ENCODE measurements at regions not wholly inside any gene's neighbourhood (a gene's known extent, or its start where the extent isn't known, plus 50 kb on each side); places are given as distances from the start of the nearest gene placed in this dataset.

DNA sequence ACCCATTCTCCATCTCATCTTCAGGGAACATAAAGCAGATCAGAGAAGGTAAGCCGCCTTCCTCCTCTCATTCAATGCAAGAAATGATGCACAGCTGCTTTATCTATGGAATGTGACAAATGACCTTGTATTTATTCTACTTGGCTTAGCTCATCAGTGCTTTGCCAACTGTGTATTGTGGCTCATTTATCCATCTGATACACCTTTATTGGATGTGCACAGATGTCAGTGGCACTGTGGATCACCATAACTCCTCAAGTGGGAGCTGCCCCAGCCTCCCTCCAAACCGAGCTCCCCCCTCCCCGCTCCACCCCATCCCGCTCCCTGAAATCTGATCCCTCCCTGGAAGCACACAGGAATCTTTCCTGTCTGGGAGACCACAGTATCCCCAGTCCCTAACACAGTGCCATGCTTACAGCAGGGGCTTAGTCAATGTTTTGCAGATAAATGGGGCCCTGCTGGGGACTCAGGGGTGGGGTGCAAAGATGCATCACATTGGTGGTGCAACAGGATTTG is 156.0 kb upstream of the RAB4A start:
- no peaks in the 10 kb centered on the region for H3K9me2 ChIP-seq (ENCODE audit: insufficient read depth, low read length)
- H3K4me3 ChIP-seq (ENCODE audit: low read length) = no peak overlapping the region
- no peaks in the 10 kb centered on the region for H3K9me3 ChIP-seq (ENCODE audit: low read length)
- TF ChIP-seq TAF1 (IDR thresholded peaks at IDR 0.05; ENCODE audit: low read depth) (no peak), POLR2AphosphoS5 (IDR thresholded peaks at IDR 0.05) (no peak), REST (IDR thresholded peaks at IDR 0.05; ENCODE audit: borderline replicate concordance) (no peak), RAD21 (conservative IDR thresholded peaks at IDR 0.05) (no peak), MXI1 (conservative IDR thresholded peaks at IDR 0.05; ENCODE audit: poor library complexity, severe bottlenecking) (no peak), SMC3 (conservative IDR thresholded peaks at IDR 0.05; ENCODE audit: poor library complexity) (no peak), EZH2 (IDR thresholded peaks at IDR 0.05; ENCODE audit: borderline replicate concordance, insufficient read depth, low read length, poor library complexity, severe bottlenecking) (no peak), EP300 (conservative IDR thresholded peaks at IDR 0.05; ENCODE audit: poor library complexity, severe bottlenecking) (no peak)
- TF ChIP-seq, protein P1, sequence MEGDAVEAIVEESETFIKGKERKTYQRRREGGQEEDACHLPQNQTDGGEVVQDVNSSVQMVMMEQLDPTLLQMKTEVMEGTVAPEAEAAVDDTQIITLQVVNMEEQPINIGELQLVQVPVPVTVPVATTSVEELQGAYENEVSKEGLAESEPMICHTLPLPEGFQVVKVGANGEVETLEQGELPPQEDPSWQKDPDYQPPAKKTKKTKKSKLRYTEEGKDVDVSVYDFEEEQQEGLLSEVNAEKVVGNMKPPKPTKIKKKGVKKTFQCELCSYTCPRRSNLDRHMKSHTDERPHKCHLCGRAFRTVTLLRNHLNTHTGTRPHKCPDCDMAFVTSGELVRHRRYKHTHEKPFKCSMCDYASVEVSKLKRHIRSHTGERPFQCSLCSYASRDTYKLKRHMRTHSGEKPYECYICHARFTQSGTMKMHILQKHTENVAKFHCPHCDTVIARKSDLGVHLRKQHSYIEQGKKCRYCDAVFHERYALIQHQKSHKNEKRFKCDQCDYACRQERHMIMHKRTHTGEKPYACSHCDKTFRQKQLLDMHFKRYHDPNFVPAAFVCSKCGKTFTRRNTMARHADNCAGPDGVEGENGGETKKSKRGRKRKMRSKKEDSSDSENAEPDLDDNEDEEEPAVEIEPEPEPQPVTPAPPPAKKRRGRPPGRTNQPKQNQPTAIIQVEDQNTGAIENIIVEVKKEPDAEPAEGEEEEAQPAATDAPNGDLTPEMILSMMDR (IDR thresholded peaks at IDR 0.05; ENCODE audit: poor library complexity, severe bottlenecking) = no peak
- no peak overlapping the region for H2AFZ ChIP-seq (ENCODE audit: low read depth, low read length)
- no peaks in the 10 kb centered on the region for H4K20me1 ChIP-seq (ENCODE audit: insufficient read depth)
- H3K27me3 ChIP-seq (ENCODE audit: insufficient read depth, low read depth, low read length) = no peaks in the 10 kb centered on the region
- H3K4me2 ChIP-seq (ENCODE audit: low read length) = no peak overlapping the region
- H3K9ac ChIP-seq (ENCODE audit: low read length) = no peak overlapping the region
- no peaks in the 10 kb centered on the region for H3K79me2 ChIP-seq (replicated peaks; ENCODE audit: insufficient read depth, low read length)
- no peaks in the 10 kb centered on the region for H3K36me3 ChIP-seq (ENCODE audit: insufficient read depth, low read length)
- no peaks in the 10 kb centered on the region for H3F3A ChIP-seq (ENCODE audit: insufficient read depth, low read length, poor library complexity, severe bottlenecking)
- H3K27ac ChIP-seq (ENCODE audit: low read length) = no peak overlapping the region

DNA sequence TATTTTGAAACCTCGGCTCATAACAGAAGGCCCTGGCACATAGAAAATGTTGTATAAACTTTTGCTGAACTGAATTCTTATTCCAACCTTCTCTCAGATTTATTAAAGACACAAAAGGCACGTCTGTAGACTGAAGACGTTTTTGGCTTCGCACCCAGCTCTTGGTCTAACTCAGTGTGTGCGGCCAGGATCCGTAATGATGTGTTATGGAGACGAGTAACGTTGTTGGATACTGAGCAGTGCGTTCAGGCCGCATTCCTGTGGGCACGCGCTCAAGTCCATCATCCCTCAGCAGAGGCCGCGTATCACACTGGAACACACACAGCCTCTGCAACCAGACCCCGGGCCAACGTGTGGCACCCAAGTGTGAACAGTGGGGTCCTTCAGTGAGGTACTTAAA is 154.8 kb upstream of the RAB4A start:
- Histone ChIP-seq H3K27ac (ENCODE audit: low read length) (no peak overlapping the region), H3K79me2 (replicated peaks; ENCODE audit: insufficient read depth, low read length) (no peaks in the 10 kb centered on the region), H3K4me2 (ENCODE audit: low read length) (no peak overlapping the region), H3K36me3 (ENCODE audit: insufficient read depth, low read length) (no peaks in the 10 kb centered on the region), H3K4me3 (ENCODE audit: low read length) (no peak overlapping the region), H3K9me2 (ENCODE audit: insufficient read depth, low read length) (no peaks in the 10 kb centered on the region), H3F3A (ENCODE audit: insufficient read depth, low read length, poor library complexity, severe bottlenecking) (no peaks in the 10 kb centered on the region), H4K20me1 (ENCODE audit: insufficient read depth) (no peaks in the 10 kb centered on the region), H3K9me3 (ENCODE audit: low read length) (no peaks in the 10 kb centered on the region), H3K9ac (ENCODE audit: low read length) (no peak overlapping the region), H2AFZ (ENCODE audit: low read depth, low read length) (no peak overlapping the region), H3K27me3 (ENCODE audit: insufficient read depth, low read depth, low read length) (no peaks in the 10 kb centered on the region)
- TF ChIP-seq POLR2AphosphoS5 (IDR thresholded peaks at IDR 0.05) = no peak
- TF ChIP-seq, protein P1 (IDR thresholded peaks at IDR 0.05; ENCODE audit: poor library complexity, severe bottlenecking) = no peak
- no peak for TF ChIP-seq REST (IDR thresholded peaks at IDR 0.05; ENCODE audit: borderline replicate concordance)
- TF ChIP-seq RAD21 (conservative IDR thresholded peaks at IDR 0.05) = no peak
- TF ChIP-seq TAF1 (IDR thresholded peaks at IDR 0.05; ENCODE audit: low read depth) = no peak
- no peak for TF ChIP-seq SMC3 (conservative IDR thresholded peaks at IDR 0.05; ENCODE audit: poor library complexity)
- TF ChIP-seq MXI1 (conservative IDR thresholded peaks at IDR 0.05; ENCODE audit: poor library complexity, severe bottlenecking) = no peak
- no peak for TF ChIP-seq EZH2 (IDR thresholded peaks at IDR 0.05; ENCODE audit: borderline replicate concordance, insufficient read depth, low read length, poor library complexity, severe bottlenecking)
- TF ChIP-seq EP300 (conservative IDR thresholded peaks at IDR 0.05; ENCODE audit: poor library complexity, severe bottlenecking) = no peak
